HK-2 (cell line): ENCODE measurements at regions not wholly inside any gene's neighbourhood (a gene's known extent, or its start where the extent isn't known, plus 50 kb on each side); places are given as distances from the start of the nearest gene placed in this dataset.

Experiments
- DNase-seq: peaks from one replicate; pipeline ENCODE4 v3.0.0-alpha.2; 2018; ENCODE audit not compliant: unreplicated experiment

DNA sequence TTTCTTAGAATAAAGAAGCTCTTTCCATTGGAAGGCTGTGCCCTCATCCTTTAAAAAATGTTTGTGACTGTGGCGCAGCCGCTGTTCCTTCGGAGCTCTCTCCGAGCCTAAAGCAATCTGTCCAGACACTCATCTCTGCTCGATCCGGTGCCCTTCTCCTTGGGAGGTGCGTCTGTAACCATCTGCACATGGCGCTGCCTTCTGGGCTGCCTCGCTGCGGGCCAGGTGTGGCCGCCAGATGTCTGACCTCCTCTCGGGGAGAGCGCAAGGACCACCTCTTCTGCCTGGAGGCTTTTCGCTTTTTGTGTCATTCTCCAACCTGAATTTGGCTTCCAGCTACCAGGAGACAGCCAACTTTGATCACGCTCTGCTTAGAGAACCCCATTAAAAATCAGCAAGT is 153.4 kb upstream of the PTCH1 start:
- DNase-seq = no peak

DNA sequence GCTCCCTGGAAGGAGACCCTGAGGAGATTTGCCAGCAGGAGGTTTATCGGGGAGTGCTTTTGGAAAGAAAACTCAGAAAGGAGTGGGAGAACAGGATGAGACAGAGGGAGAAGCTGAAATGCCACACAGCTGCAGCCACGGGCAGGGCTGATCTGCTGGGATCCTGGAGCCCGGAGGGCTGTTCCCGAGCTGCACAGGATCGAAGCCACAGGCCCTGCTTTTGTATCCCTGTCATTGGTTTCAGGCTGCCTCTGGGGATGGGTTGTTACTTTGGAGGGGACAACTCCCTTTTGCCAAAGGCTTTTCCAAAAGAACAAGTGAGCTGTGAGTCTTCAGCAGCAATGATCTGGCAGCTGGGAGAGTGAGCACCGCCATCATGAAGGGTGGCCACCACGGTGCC is 152.5 kb upstream of the PTCH1 start:
- no peak for DNase-seq

DNA sequence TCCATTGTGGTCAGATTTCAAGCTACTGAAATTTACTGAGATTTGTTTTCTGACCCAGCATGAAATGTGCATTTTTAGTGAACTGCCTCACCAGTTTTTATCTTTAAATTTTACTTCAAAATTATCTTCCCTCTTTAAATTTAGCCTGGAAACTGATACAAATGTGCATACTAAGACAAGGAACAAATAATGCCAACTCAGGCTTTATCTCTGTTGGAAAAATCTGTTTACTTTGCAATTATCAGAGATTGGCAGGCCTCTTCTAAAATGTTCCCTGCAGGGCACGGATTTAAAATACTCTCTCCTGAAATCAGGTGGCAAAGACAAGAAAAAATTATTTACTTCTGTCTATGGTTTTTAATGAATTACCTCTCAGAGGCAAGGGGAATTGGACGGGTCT is 151.0 kb upstream of the PTCH1 start:
- DNase-seq = no peak

DNA sequence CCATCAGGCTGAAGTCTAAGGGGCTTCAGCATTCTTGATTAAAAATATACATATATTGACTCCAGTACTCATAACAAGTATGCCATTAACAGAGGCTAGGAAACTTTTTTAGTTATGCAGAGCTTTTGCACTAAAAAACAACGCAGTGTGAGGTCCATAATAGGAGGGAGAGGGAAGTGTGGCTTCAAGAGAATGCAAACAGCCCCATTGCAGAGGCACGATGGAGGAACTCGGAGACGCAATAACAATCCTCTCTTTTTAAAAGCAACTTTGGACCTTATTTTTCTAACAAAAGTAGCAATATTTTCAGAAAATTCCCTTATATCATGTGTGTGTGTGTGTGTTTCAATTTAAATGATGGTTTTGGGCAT is 150.0 kb upstream of the PTCH1 start:
- DNase-seq = no peak

DNA sequence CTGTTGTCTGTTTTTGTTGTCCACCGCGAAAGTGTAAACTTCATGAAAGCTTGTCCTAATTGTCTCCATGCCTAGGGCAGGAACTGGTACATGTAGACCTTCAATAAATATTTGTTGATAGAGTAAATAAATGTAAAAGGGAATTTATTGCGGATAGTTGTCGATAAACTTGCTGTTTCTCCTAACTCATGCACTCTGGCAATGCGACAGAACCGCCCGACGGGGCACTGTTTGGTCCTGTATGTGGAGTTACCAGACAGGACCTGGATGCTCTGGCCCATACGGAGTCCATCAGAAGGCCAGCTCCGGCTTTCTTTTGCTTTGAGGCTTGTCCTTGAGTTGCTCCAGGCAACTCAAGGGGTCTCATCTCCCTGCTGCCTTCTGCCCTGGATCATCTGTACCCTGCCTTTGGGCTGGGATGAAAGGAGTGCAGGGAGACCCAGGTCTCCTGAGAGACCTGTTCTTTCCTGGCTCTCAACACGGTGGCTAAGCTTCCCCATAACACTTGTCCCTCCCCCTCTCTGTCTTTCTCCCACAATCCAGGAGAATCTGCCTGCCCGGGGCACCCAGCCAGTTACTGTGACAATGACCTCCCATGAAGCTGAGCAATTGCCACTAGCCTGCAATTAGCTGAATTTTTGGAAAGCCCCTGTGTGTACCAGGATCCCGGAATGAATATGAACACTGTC is 149.5 kb upstream of the PTCH1 start:
- no peak for DNase-seq

DNA sequence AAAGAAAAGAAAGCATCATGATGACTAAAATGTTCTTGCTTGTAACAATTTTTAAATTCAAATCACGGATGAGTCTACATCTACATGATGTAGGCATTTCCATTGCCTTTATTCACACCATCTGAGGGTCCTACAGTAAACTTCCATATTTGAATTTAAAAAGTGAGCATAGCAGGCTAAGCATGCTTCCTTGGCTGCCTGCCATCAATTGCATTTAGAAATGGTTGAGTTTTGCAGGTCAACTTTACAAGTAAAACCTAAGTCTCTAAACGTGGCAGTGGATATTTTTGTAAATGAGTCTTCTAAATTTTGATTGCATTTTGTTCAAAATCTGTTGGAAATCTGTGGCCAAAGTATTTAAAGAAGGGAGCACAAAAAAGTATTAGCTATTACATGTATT is 136.5 kb upstream of the PTCH1 start:
- no peak for DNase-seq

DNA sequence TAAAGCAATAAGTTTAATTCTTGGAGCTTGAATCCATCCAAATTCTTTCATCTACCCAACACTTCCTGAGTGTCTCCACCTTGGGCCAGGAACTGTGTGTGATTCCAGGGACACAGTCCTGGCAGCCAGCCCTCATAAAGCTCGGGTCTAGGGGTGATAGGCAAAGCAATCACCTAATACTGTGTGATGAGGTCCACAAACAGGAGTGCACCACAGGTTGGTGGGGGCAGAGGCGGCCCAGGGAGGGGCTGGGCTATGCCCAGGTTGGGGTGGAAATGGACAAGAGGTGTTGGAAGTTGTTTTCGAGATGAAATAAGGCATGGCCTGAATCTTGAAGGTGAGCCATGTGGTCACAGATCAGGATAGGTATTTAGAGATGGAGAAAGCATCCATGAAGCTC is 133.9 kb upstream of the PTCH1 start:
- DNase-seq = no peak

DNA sequence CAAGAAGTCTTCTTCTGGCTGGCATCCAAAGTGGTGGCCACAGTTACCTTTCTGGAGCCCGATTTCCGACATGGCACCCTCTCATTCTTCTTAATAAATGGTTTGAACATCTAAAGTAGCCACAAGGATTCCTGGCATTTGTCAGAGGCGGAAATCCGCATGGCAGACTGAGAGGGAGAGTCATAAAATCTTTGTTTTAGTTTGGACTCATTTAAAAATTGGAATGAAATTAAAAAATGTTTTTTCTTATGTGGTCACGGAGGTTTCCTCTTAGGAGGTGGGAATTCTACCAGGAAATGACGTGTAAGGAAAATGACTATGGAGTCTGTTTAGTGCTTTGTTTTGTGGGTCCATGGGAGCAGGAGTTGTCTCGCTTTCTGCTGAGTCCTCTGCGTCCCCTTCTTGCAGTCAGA is 133.0 kb upstream of the PTCH1 start:
- no peak for DNase-seq

DNA sequence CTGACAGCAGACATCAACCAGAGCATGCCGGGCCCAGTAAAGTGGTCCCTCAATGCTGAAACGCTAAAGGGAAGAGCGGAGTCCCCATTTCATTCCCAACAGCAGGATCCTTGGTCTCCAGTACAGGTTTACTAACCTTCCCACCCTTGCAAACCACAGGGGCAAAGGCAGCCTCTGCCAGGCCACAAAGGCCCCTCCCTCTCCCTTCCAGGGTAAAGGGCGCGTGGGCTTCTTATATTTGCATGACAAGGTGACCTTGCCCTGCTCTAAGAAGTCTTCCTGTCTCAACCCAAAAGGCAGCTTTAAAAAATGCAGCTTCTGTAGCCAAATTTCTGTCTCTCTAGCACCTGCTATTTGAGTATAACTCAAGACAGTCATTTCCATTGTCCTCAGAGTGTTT is 131.5 kb upstream of the PTCH1 start:
- no peak for DNase-seq

DNA sequence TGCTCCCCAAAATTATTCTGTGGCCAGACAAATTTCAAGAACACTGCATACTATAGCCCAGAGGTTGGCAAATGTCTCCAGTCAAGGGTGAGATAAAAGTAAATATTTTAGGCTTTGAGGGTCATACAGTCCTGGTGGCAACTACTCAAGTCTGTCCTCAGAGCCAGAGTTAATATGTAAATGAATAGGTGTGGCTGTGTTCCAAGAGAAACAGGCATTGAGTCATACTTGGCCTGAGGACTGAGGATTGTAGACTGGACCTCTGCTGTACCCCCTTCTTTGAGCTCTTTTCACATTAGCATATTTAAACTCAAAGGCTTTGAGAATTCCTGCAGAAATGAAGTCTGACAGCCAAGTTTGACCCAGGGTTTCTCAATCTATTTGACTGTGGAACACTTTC is 129.2 kb upstream of the PTCH1 start:
- DNase-seq = no peak

DNA sequence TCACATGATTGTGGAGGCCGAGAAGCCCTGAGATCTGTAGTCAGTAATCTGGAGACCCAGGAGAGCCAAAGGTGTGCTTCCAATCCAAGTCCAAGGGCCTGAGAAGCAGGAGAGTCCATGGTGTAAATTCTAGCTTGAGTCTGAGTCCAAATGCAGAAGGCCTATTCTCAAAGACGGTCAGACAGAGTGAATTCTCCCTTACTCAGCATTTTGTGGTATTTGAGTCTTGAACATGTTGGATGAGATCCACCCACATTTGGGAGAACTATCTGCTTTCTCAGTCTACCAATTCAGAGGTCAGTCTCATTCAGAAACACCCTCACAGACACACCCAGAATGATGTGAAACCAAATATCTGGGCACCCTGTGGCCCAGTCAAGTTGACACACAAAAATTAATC is 128.8 kb upstream of the PTCH1 start:
- no peak for DNase-seq

DNA sequence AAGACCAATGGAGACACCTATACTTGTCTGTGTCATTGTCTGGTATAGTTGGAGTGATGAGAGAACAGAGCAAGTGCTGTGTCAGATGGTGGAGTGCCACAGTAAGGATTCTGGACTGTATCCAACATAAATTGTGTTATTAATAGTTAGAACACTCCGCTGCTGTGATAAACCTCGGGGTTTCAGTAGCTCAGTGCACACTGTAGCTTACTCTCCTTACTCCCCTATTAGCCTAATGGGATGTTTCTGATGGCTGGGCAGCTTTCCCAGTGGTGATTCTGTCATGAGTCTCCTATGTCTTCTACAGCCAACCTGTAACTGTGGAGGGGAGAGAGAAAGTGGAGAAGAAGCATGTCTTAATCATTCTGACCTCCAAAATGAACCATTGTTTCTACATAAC is 127.6 kb upstream of the PTCH1 start:
- no peak for DNase-seq

DNA sequence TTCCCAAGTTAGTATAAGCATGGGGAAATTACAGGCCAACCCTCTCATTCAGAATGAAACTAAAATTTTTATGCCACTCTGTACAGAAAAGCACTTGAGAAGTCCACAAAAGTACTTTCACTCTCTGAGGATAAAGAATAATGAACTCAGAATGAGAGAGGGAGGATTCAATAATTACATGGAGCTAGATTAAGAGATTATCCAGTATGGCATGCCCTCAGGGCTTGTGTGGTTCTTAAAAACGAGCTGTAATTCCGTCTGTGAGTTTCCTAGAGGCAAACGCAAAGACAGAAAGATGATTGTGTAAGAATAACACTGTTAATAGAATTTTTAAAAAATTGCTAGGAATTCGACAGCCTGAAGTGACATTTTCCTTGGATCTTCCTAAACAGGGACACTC is 126.8 kb upstream of the PTCH1 start:
- DNase-seq = no peak

DNA sequence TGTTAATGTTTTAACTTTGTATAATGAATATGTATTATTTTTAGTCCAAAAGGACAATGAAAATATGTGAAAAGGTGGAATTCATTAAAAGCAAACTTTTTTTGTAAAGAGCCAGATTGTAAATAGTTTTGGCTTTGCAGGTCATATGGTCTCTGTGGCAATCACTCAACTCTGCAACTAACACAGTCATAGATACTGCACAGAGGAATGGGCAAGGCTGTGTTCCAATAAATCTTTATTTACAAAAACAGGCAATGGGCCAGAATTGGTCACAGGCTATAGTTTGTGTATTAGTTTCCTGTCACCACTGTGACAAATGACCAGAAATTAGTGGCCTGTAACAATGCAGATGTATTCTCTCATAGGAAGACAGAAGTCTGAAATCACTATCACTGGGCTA is 125.4 kb upstream of the PTCH1 start:
- DNase-seq = no peak

DNA sequence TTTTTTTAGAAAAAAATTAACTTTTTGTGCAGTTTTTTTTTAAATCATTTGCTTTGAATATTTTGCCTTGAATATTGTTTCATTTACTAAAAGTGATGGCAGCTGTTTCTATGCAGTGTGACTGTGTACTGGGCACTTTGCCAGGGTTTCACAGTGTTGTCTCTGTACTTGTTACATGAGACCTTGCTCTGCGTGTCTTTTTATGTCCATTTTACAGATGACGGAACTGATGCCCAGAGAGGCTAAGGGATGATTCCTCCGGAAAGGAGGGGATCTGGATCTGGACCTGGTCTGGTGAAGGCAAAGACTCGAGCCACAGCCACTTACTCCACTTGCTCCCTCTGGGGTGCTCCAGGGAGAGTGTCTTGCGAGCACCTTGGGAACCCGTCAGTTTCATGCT is 124.8 kb upstream of the PTCH1 start:
- no peak for DNase-seq

DNA sequence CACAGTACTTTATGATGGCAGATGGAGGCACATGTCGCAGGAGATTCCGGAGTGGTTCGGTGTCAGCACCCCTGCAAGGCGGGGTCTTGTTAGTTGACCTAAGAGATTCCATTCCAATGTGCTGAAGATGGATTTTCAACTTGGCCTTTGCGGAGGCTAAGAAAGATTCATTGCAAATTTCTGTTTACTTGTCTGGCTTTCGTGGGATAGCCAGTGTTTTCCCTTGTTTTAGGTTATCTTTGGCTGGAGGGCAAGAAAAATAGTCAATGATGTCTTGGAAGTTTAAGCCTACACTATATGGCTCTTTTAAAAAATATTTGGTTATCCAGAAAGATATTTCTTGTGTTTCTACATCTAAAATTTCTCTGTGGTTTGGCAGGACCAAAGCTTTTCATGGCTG is 123.6 kb upstream of the PTCH1 start:
- DNase-seq = no peak

DNA sequence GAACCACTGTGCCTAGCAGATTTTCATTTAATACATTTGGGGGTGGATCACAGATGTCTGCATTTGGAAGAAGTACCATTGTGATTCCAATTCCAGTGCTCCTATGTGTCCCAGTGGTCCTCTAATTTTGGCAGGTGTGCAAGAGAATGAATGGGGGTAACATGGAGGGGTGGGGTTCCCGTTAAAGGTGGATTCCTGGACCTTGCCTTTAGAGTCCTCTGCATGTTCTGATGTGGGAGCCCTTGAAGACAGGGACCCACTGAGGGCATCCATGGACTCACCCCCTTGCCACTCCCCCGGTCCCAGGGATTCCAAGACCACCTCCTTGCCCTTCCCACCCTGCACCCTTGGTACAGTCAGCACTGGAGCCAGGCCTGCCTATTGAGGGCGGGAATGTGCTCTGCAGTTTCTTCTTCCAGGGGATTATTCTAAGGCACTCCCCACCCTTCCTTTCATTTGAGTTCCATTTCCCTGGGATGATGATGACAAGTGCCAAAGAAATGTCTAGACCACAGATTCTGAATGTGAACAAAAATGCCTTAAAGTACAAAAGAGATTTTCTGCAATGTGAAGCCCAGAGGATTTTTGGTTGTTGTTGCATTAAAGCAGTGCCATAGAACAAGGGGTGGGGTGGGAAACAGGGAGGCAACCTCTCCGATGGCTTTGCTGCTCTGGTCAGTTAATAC is 119.4 kb upstream of the PTCH1 start:
- DNase-seq = no peak

DNA sequence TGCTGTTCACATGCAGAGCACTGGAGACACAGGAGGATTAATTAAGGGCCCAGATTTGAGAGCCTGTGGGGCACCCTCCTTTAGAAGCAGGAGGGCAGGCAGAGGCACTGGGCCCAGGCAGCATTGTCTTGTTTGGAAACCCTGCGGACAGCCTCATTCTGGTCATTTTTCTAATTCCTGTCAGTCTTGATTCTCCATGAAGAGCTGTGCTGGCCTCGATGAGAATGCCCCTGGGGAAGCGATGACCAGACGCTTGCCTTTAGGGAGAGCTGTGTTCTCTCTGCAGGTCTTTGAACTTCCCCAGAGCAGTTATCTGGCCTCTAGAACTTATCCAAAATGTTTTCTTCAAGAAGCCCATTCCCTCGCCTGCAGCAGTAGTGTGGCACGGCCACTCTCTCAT is 117.8 kb upstream of the PTCH1 start:
- no peak for DNase-seq

DNA sequence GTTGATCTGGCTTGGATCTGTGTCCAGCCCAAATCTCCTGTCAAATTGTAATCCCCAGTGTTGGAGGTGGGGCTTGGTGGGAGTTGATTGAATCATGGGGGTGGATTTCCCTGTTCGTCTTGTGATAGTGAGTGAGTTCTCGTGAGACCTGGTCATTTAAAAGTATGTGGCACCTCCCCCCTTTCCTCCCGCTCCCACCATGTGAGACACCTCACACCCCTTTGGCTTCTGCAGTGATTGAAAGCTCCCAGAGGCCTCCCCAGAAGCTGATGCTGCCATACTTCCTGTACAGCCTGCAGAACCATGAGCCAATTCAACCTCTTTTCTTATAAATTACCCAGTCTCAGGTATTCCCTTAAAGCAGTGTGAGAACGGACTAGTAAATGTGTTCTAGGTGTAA is 117.3 kb upstream of the PTCH1 start:
- no peak for DNase-seq

DNA sequence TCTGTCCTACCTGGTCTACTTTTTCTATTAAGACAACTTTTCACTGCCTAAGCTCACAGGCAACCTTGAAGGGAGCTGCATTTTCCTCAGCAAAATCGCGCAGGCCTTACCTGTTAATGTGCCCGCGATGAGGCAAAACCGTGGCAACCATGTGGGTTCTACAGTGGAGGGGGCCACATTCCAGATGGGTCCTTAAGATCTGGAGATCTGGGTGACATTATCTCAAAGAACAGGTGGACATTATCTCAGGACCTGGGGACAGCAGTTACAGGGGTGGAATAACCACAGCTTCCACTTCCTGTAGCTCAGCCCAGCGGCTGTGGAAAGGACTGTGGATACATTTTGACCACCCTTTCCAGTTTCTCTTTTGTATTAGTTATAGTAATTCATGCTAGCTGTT is 112.8 kb upstream of the PTCH1 start:
- no peak for DNase-seq

DNA sequence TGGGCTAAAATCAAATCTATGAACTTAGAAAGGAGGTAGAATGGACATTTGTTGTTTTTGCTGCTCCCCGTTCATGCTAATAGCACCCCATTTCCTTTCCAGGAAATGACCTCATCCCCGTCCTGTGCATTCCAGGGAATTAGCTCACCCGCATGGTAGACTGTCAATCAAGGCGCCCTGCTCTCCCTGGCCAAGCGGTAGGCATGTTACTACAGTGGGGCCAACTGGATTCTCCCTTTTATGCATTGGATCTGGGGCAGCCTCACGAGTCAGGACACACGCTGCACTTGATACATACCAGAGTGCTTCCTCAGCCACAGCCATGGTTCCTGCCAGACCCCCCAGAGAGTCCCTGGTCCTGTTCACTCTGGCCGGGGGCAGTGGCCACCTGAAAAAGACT is 111.0 kb upstream of the PTCH1 start:
- peak; percentile 17 for DNase-seq

DNA sequence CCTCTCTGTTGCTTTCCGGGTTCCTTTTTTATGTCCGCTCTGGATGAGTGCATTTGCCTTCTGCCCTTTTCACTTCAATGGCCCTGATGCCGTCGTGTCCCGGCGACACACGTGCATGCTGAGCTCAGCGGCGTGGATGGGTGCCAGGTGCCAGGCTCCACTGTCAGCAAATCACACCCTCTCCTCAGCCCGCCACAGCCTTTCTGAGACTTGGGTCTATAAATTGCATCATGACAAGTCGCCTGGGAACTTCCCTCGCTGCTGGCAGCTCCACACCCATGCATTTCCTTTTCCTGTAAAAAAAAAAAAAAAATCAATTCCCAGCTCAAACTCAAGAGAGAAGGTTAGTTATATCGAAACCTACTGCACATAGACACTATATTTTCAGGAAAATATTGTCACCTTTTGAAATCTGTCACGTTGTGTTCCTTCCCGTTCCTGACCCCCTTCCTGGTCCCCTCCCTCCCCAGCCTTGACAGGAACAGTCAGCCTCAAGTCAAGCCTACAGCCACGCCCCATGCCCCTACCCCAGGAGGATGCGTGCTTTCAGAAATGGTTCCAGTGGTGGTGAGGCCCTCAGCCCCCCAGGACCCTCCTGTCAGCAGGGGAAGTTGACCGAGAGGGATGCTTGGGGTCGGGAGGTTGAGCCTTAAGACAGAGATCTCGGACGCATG is 110.3 kb upstream of the PTCH1 start:
- DNase-seq = peak; percentile 18

DNA sequence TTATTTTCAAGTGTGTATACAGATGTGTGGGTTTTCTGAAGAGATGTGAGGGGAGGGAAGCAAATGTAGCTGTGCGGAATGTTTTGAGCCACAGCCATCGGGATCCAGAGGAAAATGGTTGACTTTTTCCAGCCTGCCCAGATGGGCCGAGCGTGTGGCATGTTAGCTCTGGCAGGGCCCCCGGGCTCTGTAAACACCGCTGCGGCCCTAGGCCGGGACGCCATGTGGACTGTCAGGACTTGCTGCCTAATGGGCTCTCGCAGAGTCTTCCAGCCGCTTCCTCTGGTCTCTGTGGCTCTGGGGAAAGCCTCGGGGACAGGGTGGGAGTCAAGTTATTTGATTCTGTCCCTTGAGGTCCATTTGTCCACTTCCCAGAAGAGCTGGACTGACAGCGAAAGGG is 109.6 kb upstream of the PTCH1 start:
- no peak for DNase-seq

DNA sequence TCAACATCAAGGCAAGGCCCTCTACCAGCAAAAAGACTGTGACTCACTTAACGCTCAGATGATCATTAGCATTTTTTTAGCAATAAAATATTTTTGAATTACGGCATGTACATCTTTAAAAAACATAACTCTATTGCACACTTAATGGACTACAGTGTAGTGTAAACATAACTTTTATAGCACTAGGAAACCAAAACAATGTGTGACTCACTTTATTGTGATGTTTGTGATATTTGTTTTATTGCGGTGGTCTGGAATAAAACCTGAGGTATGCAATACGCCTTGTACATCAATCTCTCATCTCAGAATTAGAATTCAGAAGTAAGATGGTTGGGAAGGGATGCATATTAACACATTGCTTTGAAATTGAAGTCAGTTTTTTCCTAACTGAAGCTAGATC is 106.9 kb upstream of the PTCH1 start:
- DNase-seq = no peak
